IPS-18c (cell line): ENCODE measurements at regions not wholly inside any gene's neighbourhood (a gene's known extent, or its start where the extent isn't known, plus 50 kb on each side); places are given as distances from the start of the nearest gene placed in this dataset.
"Not testable (repeated sequence)": the region's sequence is repeated elsewhere in the genome, so short reads cannot be mapped to it uniquely, and the experiment has no call there.

Experiments
- H3K4me3 ChIP-seq: 2 replicates; pipeline ENCODE4 v1.7.0; 2013; ENCODE audit warnings: low read depth, mild to moderate bottlenecking, low read length, moderate library complexity; ENCODE audit not compliant: insufficient read depth
- H3K9me3 ChIP-seq: one replicate; pipeline ENCODE4 v1.6.1; 2013; ENCODE audit warnings: mild to moderate bottlenecking, low read length, moderate library complexity; ENCODE audit not compliant: control insufficient read depth, insufficient read depth

DNA sequence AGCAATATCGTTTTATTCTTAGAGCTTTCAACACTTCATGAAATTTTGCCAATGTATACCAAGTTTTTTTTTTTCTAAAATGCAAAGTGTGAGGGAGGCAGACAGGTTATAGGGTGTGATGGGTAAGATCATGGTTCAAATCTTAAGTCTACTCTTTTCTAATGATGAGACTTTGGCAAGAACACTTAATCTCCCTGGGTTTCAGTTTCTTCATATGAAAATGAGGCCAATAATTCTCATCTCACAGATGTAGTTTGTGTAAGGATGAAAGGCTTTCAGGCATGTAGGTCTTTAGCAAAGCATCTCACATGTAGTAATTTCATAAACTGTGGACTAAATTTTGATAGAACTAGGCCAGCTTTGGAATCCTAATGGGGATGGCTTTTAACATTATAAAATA is 457.1 kb downstream of the QKI start:
- Histone ChIP-seq H3K4me3 (no peak overlapping the region), H3K9me3 (no peaks in the 10 kb centered on the region)

DNA sequence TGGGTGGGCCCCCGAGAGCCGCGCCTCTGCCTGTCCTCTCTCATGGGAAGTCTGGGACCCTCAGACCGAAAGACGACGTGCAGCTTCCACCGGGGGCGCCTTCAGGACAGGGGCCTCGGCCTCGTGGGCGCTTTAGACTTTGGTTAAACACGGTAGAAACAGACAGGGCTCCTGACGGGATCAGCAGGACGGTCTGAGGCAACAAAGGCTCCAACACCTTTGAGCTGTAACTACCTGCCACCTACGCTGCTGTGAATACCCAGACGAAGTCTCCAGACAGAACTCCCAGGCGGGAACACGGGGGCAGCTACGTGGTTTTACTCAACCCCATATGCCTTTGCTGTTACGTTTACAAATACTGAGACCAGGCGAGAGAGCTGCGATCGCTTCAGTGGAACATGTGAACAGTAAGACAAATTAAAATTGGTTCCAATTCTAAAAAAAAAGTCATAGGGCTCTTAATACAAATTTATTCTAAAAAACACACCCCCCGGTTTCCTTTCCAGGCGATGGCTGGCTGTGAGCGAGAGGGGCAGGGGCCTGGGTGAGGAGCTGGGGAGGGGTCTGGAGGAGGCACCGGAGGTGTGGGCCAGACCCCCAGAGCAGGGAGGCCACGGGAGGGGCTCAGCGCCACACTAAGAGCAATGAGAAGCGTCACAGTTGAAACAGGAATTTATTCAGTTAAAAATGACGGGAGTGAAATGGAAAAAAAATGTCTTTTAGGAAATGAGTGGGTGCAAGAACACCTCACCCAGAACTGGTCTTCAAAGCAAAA is 453.2 kb downstream of the QKI start:
- no peaks in the 10 kb centered on the region for H3K9me3 ChIP-seq

GRCh38 chr6:163866192-163866591 is 451.7 kb downstream of the QKI start:
- Histone ChIP-seq H3K4me3 (no peak overlapping the region), H3K9me3 (no peaks in the 10 kb centered on the region)

More for the DNA sequence above, 453.2 kb downstream of the QKI start:
- H3K4me3 ChIP-seq, result no peak overlapping the region

GRCh38 chr6:163863565-163863964 is 449.0 kb downstream of the QKI start:
- H3K4me3 ChIP-seq, result no peak overlapping the region
- no peaks in the 10 kb centered on the region for H3K9me3 ChIP-seq

DNA sequence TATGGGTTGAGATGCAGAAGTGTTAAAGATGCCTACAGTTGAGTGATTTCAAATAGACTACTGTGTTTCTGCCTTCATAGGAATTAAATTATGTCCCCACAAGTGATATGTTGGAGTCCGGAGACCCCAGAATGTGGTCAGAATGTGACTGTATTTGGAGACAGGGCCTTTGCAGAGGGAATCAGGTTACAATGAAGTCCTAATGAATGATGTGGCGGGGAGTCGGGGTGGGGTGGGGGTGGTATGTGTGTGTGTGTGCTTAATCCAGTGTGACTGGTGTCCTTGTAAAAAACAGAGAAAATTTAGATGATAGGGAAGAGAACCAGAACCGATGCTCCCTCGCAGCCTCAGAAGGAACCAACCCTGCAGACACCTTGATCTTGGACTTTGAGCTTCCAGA is 448.2 kb downstream of the QKI start:
- H3K4me3 ChIP-seq, result no peak overlapping the region
- no peaks in the 10 kb centered on the region for H3K9me3 ChIP-seq

- H3K4me3 ChIP-seq, result no peak overlapping the region
- H3K9me3 ChIP-seq, result no peaks in the 10 kb centered on the region
Observed at GRCh38 chr6:163861627-163862026, 447.1 kb downstream of the QKI start.

DNA sequence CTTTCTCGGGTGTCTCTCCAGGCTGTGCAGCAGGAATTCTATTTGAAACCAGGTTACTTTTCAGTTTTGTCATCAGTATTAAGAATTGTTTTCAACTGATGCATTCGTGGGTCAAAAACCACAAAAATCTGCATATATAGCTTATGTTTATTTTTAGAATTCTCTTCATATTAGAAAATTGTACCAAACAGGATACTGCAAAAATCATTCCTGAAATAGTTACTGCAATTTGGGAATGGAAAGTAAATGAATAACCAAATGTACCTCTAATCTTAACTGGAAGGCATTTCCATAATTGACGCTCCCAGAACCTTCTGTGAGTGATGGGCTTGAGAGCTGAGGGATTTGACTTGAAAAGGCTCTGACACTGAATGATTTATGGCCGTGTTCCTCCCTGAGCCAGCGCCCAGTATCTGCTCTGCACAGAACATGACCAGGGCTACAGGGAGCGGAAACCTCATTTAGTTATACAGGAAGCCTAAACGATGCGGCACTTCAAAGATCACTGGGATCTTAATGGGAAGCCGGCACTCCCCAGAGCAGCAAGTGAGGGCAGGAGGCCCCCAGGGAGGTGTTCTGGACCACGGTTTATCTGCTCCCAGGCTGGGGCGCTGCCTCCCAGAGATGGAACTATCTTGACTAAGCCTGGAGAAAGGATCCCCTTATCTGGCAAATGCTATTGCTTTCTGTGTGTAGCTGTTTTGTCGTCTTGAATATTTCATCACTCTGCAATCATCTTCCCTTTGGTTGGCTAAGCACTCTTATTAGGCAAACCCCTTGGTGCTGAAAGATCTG is 446.0 kb downstream of the QKI start:
- no peak overlapping the region for H3K4me3 ChIP-seq

DNA sequence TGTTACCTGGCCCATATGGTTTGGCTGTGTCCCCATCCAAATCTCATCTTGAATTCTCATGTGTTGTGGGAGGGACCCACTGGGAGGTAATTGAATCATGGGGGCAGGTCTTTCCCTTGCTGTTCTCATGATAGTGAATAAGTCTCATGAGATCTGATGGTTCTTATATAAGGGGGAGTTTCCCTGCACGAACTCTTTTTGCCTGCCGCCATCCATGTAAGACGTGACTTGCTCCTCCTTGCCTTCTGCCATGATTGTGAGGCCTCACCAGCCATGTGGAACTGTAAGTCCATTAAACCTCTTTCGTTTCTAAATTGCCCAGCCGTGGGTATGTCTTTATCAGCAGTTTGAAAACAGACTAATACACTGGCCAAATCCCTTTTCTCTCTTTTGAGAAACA is 444.4 kb downstream of the QKI start:
- not testable (repeated sequence) for H3K9me3 ChIP-seq, H3K4me3 ChIP-seq

More for the DNA sequence above, 446.0 kb downstream of the QKI start:
- no peaks in the 10 kb centered on the region for H3K9me3 ChIP-seq

DNA sequence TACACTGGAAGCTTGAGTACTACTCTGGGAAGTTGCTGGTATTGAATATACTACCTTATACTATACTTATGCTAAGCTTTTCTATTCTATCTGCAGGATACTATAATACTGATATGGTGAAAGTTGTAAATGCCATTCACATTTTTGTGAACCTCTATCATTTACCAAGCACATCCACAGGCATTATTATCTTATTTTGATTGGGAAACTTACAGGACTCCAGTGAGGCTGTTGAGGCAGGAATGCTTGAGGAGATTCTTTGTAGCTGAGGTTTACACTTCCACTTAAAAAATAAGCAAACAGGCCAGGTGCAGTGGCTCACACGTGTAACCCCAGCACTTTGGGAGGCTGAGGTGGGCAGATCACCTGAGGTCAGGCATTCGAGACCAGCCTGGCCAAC is 442.9 kb downstream of the QKI start:
- Histone ChIP-seq H3K9me3 (no peaks in the 10 kb centered on the region), H3K4me3 (no peak overlapping the region)

GRCh38 chr6:163850874-163851273 is 436.4 kb downstream of the QKI start:
- no peak overlapping the region for H3K4me3 ChIP-seq
- no peaks in the 10 kb centered on the region for H3K9me3 ChIP-seq

- H3K9me3 ChIP-seq, result peaks cover 4% of the 10 kb centered on the region
Observed at GRCh38 chr6:163844761-163845160, 430.2 kb downstream of the QKI start.

DNA sequence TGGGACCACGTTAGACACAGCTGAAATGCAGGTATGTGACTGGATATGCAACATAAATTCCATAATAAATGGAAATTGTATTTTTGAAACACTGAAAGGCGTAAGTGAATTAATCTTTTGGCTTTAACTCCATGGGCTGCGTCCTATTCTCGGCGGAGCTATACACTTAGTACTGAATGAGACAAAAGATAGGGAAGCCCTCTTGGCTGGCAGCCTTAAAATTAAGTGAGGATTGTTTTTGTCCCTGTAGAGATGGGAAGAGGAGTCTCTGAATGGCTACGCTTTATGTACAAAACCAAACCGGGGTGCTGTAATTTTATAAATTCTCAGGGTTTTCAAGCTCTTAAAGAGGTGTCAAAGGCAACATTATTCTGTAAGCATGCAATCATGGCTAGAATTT is 429.8 kb downstream of the QKI start:
- Histone ChIP-seq H3K9me3 (peaks cover 4% of the 10 kb centered on the region), H3K4me3 (no peak overlapping the region)

More at GRCh38 chr6:163844761-163845160, 430.2 kb downstream of the QKI start:
- no peak overlapping the region for H3K4me3 ChIP-seq

- H3K9me3 ChIP-seq, result peaks cover 4% of the 10 kb centered on the region
- H3K4me3 ChIP-seq, result no peak overlapping the region
Observed at GRCh38 chr6:163843218-163843617, 428.7 kb downstream of the QKI start.

- Histone ChIP-seq H3K9me3 (peaks cover 4% of the 10 kb centered on the region), H3K4me3 (no peak overlapping the region)
Observed at GRCh38 chr6:163842467-163842866, 427.9 kb downstream of the QKI start.

DNA sequence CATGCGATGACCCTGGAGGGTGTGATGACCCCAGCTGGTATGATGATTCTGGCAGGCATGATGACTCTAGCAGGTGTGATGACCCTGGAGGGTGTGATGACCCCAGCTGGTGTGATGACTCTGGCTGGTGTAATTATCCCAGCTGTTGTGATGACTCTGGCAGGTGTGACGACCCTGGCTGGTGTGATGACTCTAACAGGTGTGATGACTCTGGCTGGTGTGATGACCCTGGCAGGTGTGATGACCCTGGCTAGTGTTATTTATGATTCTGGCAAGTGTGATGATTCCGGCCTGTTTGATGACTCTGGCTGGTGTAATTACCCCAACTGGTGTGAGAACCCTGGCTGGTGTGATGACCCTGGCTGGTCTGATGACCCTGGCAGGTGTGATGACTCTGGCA is 427.2 kb downstream of the QKI start:
- peaks cover 4% of the 10 kb centered on the region for H3K9me3 ChIP-seq
- no peak overlapping the region for H3K4me3 ChIP-seq

GRCh38 chr6:163841326-163841725 is 426.8 kb downstream of the QKI start:
- peaks cover 4% of the 10 kb centered on the region for H3K9me3 ChIP-seq

GRCh38 chr6:163840880-163841279 is 426.4 kb downstream of the QKI start:
- H3K9me3 ChIP-seq, result peaks cover 4% of the 10 kb centered on the region
- H3K4me3 ChIP-seq, result no peak overlapping the region

More at GRCh38 chr6:163841326-163841725, 426.8 kb downstream of the QKI start:
- H3K4me3 ChIP-seq, result no peak overlapping the region

DNA sequence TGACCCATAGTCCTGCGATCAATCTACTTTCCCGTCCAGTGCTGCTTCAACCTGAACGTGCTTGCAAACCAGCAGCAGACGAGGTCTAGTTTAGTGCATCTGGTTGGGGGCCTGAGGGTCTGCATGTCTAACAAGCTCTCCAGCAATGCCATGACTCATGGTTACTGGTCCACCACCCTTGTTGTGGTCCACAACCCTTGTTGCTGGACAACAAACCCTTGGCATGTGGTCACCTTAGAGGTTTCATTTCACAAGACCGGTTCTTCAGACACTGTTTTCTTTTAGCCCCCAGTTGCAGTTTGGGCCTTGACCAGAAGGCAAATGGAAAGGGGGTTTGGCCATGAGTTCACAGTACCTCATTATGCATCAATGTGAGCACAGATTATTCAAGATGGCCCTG is 424.8 kb downstream of the QKI start:
- Histone ChIP-seq H3K4me3 (no peak overlapping the region), H3K9me3 (peaks cover 4% of the 10 kb centered on the region)
